HFFc6 (cell line): ENCODE measurements at regions not wholly inside any gene's neighbourhood (a gene's known extent, or its start where the extent isn't known, plus 50 kb on each side); places are given as distances from the start of the nearest gene placed in this dataset.

Experiments used
- DNase-seq: peaks from one replicate; pipeline ENCODE4 v3.0.0-alpha.2; 2018
- H3K27ac Mint-ChIP-seq: 2 replicates; pipeline ENCODE4 v1.8.0; 2020; ENCODE audit warnings: mild to moderate bottlenecking, mixed read lengths
- H3K27me3 Mint-ChIP-seq: 2 replicates; pipeline ENCODE4 v1.8.0; 2021; ENCODE audit warnings: mild to moderate bottlenecking, moderate library complexity, mixed read lengths; ENCODE audit not compliant: insufficient read depth
- H3K36me3 Mint-ChIP-seq: 2 replicates; pipeline ENCODE4 v1.8.0; 2021; ENCODE audit warnings: low read depth, mixed read lengths
- H3K4me1 Mint-ChIP-seq: 2 replicates; pipeline ENCODE4 v1.8.0; 2020; ENCODE audit warnings: low read depth, mixed read lengths
- H3K4me3 Mint-ChIP-seq: 2 replicates; pipeline ENCODE4 v1.8.0; 2020; ENCODE audit warnings: mild to moderate bottlenecking, moderate library complexity, mixed read lengths
- H3K9me3 Mint-ChIP-seq: 2 replicates; pipeline ENCODE4 v1.8.0; 2020; ENCODE audit warnings: mild to moderate bottlenecking, mixed read lengths
- TF ChIP-seq, protein P1 (sequence below): fragments of 200-600 bp; sonication (generic); IDR thresholded peaks from 2 replicates; pipeline ENCODE4 v1.5.0; 2021; ENCODE audit warnings: antibody characterized with exemption, mild to moderate bottlenecking

DNA sequence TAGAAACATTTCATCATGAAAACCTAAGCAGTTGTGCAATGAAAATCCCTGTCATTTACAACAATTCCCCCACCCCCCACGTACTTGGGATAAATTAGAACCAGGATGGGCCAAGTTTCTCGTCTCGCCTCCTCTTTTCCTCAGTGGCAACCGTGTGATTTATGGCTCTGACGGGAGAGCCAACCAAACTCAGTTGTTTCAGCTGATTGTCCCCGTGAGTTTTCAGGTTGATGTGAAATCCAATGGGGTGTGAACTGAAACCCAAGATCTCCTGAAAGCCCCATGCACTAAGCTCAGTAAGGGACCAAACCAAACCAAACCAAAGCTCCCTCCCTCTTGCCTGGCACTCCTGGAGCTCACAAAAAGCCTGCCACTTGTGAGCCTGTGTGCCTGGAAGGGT lies 138.7 kb upstream of the SLC24A2 start:
- DNase-seq, result no peak
- Mint-ChIP-seq H3K4me3 (no peak overlapping the region), H3K27ac (no peak overlapping the region), H3K36me3 (no peaks in the 10 kb centered on the region), H3K4me1 (peaks cover 7% of the 10 kb centered on the region), H3K9me3 (no peaks in the 10 kb centered on the region), H3K27me3 (peaks cover 6% of the 10 kb centered on the region)
- TF ChIP-seq, protein P1, sequence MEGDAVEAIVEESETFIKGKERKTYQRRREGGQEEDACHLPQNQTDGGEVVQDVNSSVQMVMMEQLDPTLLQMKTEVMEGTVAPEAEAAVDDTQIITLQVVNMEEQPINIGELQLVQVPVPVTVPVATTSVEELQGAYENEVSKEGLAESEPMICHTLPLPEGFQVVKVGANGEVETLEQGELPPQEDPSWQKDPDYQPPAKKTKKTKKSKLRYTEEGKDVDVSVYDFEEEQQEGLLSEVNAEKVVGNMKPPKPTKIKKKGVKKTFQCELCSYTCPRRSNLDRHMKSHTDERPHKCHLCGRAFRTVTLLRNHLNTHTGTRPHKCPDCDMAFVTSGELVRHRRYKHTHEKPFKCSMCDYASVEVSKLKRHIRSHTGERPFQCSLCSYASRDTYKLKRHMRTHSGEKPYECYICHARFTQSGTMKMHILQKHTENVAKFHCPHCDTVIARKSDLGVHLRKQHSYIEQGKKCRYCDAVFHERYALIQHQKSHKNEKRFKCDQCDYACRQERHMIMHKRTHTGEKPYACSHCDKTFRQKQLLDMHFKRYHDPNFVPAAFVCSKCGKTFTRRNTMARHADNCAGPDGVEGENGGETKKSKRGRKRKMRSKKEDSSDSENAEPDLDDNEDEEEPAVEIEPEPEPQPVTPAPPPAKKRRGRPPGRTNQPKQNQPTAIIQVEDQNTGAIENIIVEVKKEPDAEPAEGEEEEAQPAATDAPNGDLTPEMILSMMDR, result no peak

DNA sequence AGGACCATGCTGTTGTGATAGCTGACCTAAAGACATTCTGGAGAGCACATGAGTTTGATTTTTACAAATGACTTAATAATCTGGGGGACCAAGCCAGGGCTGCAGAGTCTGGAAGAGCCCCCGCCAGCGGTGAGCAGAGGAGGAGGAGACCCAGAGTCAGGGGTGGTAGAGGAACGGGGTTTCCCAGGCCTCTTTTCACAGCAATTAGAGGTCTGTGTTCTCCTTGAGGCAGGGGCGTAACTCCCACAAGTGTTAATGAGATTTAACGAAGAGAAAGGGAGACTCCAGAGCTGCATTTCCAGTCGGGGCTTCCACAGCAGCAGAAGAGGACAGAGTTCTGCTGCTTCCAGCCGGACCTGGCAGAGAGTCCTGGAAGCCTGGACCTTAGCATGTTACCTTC lies 137.9 kb upstream of the SLC24A2 start:
- peaks cover 6% of the 10 kb centered on the region for H3K27me3 Mint-ChIP-seq
- H3K4me1 Mint-ChIP-seq, result peaks cover 7% of the 10 kb centered on the region
- TF ChIP-seq, protein P1, result no peak
- no peaks in the 10 kb centered on the region for H3K36me3 Mint-ChIP-seq
- no peak overlapping the region for H3K27ac Mint-ChIP-seq
- H3K4me3 Mint-ChIP-seq, result peak overlapping the region; percentile 87; the same call in 1 of the 2 replicates
- no peak for DNase-seq
- no peaks in the 10 kb centered on the region for H3K9me3 Mint-ChIP-seq

DNA sequence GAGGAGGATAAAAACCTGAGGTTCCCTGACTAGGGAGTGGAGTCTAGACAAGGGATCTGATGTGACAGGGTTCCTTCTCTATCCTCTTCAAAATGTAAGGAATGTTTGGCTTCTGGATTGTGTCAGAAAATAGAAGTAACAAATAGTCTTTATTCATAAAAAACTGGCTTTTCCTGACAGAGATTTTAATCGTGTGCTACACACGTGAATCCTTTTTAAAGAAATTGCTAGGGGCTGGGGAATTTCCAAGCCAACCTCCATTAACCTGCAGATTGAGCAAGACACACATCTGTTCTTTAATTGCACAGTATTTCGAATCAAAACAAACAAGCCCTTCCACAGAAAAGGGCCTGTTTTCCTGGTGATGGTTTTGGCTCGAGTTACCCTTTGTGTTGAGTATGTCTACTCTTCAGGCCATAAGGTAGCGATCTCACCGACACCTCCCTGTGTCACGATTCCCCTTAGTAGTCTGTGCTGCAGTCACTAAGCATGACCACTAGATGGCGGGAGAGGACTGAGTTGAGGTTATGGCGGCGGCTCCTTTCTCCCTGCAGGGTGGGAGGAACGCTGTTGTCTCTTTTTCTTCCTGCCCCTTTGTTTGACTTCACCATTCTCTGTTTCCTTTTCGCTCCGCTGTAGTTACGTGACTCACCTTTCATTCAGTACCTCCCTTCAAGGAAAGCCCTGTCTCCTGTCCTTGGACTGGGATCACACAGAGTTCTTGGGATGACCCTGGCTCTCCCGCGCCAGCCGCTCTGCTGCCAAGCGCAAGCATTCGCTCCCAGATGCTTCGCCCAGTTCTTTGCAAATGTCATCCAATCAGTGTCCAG lies 137.1 kb upstream of the SLC24A2 start:
- no peaks in the 10 kb centered on the region for H3K36me3 Mint-ChIP-seq
- peaks cover 6% of the 10 kb centered on the region for H3K27me3 Mint-ChIP-seq
- TF ChIP-seq, protein P1, result peak; percentile 98
- no peaks in the 10 kb centered on the region for H3K9me3 Mint-ChIP-seq
- peaks cover 7% of the 10 kb centered on the region for H3K4me1 Mint-ChIP-seq
- peak; percentile 65 for DNase-seq
- H3K27ac Mint-ChIP-seq, result no peak overlapping the region
- peak overlapping the region; percentile 87 for H3K4me3 Mint-ChIP-seq

DNA sequence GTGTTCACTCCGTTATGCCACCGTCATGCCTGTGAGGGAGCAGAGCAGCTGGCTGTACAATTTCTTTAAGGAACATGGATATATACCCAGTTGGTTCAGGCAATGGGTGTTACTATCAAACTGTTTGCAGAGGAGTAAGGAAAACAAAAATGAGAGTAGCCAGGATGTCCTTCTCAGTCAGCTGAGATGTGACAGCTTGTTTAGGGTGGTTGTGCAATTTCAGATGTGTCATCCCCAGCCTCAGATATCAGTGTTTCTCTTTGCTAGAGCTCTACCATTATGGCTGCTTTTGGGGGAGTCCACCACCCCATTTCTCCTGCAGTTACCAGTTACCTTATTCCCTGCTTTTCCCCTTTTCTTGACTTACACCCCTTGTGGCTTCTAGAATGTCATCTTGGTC lies 135.2 kb upstream of the SLC24A2 start:
- Mint-ChIP-seq H3K27me3 (peaks cover 10% of the 10 kb centered on the region), H3K36me3 (no peaks in the 10 kb centered on the region), H3K9me3 (no peaks in the 10 kb centered on the region), H3K4me1 (peaks cover 7% of the 10 kb centered on the region), H3K27ac (no peak overlapping the region), H3K4me3 (no peak overlapping the region)
- TF ChIP-seq, protein P1, result no peak
- DNase-seq, result no peak

DNA sequence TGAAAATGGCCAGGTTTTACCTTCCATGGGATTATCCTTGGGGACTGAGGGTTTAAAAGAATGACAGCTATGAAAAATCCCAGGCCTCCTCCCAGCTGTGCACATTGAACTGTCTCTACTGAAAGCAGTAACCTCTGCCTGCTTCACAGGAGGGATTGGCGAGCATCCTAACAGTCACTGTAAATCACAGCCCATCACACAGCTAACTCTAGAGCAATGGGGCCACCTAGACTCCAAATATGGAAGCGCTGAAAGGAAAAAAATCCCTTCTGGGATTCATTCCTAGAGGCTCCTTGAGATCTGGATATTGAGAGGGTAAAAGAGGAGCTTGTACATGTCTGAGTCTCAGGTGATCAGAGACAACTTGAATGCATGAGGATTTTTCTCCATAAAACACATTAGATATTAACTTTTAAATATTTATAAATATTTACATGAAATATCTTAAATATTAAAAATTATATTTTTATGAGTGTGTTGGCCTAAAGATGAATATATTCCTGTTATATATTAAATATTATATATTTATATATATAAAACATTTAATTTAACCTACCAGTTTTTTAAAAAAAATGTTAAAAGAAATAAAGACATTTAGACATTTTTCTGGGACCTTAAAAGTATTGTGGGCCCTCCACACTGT lies 133.8 kb upstream of the SLC24A2 start:
- Mint-ChIP-seq H3K9me3 (no peaks in the 10 kb centered on the region), H3K36me3 (no peaks in the 10 kb centered on the region), H3K27ac (no peak overlapping the region), H3K27me3 (peaks cover 10% of the 10 kb centered on the region), H3K4me3 (no peak overlapping the region), H3K4me1 (peaks cover 7% of the 10 kb centered on the region)
- DNase-seq, result peak; percentile 39
- TF ChIP-seq, protein P1, result peak; percentile 65
